ENCODE measurements at regions not wholly inside any gene's neighbourhood (a gene's known extent, or its start where the extent isn't known, plus 50 kb on each side); places are given as distances from the start of the nearest gene placed in this dataset.
"Not testable (repeated sequence)": the region's sequence is repeated elsewhere in the genome, so short reads cannot be mapped to it uniquely, and the experiment has no call there.

DNA sequence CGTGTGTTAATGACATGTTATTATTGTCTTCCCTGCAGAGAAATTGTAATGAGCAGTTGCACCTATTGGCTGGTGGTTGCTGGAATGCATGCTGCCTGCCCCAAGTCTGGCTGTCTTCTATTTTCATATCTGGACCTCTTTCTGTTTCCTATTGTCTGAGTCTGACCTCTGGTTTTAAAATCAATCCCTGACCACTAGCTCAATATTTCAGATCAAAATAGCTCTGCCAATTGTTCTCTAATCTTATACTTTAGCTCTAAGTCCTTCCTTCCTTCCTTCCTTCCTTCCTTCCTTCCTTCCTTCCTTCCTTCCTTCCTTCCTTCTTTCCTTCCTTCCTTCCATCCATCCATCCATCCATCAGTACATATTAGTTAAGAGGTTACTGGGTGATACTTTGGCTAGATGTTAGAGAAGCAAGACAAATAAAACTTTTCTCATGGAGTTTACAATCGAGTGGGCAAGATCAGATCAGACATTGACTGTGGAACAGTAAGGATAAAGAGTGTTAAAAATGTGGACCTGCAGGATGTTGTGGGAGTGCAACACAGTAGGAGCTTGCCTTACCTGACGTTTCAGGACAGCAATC lies 417.1 kb downstream of the SOCS6 start:
- no peak for DNase-seq

DNA sequence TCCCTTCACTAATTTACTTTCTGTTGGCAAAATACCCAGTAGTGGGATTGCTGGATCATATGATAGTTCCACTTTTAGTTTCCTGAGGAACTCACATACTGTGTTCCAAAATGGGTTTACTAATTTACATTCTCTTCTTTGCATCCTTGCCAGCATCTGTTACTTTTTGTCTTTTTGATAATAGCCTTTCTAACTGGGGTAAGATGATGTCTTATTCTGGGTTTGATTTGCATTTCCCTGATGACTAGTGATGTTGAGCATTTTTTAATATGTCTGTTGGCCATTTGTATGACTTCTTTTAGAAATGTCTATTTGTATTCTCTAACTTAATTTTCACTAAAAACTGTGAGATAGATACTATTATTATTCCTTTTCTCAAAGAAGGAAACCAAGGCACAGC lies 411.7 kb downstream of the SOCS6 start:
- no peak for DNase-seq

DNA sequence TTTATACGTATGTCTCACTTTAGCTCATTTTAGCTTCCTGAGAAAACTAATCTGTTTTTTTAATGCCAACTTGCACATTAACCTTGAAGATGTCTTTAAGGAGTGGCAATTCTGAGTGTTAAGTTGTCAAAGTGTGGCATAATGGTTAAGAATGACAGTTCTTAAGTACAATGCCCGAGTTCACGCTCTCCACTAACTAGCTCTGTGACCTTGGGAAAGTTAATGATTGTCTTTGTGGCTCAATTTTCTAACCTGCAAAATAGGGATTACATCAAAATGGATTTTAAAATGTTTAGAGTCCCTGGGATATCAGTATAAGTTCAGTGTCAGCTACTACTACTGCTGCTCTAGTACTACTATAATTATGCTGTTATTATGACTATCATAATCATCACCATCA lies 409.7 kb downstream of the SOCS6 start:
- DNase-seq, result no peak

DNA sequence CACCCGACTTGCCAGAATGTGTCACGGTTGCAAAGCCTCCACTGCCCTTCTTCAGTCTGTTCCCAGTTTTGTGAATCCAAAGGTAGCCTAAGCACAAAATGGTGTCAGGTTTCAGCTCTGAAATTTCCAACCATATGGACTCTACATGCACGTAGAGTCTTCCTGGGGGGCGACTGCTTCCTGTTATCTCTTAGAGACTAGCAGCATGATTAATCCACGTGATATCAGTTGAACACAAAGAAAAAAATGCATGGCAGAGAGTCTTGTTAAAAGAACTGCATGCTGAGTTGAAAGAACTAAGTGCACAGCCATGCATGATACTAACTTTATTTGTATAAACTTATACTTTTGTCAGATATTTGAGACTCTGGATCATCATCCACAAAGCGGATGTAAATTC lies 404.4 kb downstream of the SOCS6 start:
- no peak for DNase-seq

DNA sequence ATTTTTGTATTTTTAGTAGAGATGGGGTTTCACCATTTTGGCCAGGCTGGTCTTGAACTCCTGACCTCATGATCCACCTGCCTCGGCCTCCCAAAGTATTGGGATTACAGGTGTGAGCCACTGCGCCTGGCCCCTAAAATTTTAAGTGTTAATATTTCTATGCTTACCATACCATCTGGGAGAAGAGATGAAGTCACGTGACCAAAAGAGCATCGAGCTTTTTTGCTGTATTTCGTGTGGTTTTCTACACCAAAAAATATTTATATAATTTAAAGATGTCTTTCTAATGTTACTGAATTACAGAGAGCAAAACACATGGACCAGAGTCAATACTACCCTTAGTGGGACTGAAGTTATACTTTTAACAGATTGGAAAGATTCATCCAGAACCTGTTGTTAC lies 400.9 kb downstream of the SOCS6 start:
- not testable (repeated sequence) for DNase-seq

DNA sequence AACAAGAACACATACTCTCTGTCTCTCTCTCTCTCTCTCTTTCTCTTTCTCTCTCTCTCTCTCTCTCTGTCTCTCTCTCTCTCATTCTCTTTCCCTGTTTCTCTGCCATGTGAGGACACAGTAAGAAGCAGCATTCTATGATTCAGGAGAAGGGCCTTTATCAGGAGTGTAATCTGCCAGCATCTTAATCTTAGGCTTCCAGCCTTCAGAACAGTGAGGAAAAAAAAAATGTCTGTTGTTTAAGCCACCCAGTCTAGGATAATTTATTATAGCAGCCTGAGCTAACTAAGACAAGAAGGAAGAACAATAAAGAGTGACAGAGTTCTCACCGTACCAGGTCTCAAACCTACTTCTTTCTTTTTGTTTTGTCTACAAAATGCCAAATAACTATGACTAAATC lies 399.4 kb downstream of the SOCS6 start:
- no peak for DNase-seq

DNA sequence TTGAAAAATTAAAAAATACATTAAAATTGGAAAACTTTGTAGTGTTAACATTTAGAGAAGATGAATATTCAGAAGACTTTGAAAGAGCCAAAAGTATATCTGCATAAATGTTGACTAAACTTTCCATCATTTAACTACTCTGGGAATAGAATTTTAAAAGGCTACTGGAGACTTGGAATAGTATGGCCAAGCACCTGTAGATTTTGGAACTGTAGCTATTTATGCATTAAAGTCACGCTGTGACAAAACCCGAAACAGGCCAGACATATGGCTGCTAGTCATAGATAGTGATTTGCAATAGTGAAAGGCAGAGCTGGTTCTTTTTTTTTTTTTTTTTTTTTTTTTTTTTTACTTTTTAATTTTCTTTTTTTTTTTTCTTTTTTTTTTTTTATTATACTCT lies 396.0 kb downstream of the SOCS6 start:
- no peak for DNase-seq

DNA sequence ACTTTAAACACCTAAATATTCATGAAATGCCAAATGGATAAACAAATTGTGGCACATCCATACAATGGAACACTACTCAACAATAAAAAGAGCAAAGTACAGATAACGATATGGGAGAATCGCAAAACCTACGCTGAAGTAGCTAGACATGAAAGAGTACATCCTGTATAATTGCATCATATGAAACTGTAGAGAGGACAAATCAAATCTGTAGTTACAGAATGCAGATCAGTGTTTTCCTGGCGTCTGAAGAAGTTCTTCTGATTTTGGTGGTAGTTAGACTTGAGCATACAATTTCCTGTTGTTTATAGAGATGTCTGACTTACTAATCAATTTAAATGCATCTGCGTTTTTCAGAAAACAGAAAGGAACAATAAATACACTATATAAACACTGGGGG lies 394.4 kb downstream of the SOCS6 start:
- no peak for DNase-seq

DNA sequence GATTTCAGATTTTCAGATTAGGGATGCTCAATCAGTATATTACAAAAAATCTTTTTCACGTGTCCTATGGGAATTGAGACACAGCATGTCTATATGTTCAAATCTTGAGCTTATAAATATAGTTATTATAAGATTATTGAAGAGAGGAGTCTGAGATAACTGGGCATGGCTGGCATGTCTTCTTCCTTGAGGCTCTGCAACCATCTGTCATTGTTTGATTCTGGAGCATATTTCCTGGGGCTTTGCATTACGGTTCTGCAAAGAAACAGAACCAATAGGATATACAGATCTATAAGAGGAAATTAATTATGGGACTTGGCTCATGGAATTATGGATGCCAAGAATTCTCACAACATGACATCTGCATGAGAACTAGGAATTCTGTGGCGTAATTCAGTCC lies 386.1 kb downstream of the SOCS6 start:
- no peak for DNase-seq

DNA sequence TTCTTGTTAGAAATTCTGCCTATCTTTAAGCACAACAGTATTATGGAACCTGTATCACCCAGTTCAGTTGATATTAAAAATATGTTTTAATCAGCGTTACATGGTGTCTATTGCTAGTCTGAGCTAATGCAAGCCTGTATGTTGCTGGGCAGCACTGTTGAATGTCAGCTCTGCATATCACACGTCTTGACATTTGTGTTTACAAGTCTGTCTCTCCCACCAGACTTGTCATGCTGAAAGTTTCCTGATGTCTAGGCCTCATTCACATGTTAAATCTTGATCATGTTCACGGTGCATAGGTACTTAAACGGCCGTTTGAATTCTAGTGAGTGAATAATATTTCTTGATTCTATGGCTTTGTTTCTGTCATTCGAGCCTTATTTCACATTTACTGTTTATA lies 385.0 kb downstream of the SOCS6 start:
- no peak for DNase-seq

DNA sequence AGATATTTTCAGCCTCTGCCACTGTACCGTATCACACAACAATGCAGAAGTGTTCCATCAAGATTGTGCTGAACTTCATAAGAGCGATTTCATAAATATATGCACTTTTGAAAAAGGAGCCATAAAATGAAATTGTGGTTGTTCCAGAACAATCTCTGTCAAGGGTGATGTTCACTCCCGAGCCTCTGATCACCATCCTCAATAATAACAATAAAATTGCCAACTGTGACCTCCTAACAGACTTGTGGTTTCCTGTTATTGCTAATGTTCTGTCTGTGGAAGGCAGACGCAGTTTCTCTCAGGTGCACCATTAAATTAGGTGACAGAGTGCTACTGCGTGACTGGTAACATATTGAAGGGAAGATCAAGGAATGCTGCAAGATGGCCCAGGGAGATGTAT lies 383.7 kb downstream of the SOCS6 start:
- no peak for DNase-seq

DNA sequence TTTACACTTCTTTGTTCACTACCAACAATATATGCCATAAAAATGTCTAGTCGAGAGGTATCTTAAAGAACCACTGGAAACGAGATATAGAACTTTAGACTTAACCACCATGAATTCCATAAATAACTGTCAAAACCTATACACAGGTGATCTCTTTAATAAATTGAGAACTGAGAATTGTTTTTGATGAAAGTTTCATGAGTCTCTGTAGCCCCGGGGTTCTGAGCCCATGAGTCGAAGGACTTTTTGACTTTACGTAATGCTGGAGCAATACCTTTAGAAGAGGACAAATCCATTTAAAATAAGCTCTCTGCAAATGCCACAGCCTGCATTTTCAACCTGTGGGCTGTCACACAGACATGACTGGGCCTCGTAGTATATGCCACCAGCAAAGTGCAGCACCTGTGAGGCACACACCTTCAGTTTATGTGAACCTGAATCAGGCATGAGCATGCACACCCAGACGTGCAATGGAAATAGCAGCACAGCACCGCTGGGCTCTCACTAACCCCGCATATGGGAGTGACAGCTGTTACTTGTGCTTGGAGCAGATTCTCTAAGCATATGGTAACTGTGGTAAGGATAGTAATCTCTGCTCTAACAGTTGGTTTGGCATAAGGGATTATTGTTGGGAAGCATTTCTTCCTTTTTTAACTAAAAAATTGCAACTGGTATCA lies 383.2 kb downstream of the SOCS6 start:
- no peak for DNase-seq

DNA sequence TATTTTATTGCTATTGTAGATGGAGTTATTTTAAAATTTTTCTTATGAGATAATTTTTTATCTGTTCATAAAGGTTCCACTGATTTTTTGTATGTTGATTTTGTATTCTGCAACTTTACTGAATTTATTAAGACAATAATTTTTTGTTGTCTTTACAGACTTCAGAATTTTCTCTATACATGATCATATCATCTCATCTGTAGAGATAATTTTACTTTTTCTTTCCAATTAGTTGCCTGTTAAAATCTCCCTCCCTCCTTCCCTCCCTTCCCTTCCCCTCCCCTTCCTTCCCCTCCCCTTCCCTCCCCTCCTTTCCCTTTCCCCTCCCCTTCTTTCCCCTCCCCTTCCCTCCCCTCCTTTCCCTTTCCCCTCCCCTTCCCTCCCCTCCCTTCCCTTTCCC lies 378.1 kb downstream of the SOCS6 start:
- DNase-seq, result no peak

DNA sequence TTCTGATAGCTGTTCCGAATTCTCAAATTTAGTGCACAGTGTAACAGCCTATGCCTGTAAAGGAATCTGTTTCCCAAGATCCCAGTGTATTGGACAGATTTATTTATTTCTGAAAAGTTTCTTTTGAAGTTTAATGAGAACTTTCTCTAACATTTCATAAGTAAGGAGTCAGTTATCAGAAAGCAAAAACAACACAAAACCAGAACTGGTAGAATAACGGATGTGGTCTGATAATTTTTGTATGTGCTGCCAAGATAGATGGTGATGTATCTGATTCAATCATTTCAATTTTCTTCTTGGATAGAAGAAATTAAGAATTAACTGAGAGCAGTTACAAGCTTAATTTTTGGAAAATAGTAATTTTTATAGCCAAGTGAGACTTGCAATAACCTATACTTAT lies 374.3 kb downstream of the SOCS6 start:
- DNase-seq, result no peak

DNA sequence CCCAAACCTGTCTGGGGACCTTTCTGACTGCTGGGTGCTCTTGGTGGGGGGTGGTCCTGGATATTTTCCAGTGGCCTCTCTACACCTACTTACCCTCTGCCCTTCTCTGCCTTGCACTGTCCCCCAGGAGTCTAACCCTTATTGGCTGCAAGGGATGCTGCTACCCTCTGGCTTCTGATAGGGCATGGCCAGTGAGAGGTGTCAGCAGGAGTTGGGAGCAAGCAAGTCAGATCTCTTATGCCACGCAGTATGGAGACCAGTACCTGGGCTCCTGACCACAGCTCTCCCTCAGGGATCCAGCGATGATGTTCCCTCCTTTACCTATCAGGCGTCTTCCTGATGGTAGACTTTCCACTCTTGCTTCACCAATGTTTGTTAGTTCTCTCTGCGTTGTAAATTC lies 373.7 kb downstream of the SOCS6 start:
- no peak for DNase-seq

DNA sequence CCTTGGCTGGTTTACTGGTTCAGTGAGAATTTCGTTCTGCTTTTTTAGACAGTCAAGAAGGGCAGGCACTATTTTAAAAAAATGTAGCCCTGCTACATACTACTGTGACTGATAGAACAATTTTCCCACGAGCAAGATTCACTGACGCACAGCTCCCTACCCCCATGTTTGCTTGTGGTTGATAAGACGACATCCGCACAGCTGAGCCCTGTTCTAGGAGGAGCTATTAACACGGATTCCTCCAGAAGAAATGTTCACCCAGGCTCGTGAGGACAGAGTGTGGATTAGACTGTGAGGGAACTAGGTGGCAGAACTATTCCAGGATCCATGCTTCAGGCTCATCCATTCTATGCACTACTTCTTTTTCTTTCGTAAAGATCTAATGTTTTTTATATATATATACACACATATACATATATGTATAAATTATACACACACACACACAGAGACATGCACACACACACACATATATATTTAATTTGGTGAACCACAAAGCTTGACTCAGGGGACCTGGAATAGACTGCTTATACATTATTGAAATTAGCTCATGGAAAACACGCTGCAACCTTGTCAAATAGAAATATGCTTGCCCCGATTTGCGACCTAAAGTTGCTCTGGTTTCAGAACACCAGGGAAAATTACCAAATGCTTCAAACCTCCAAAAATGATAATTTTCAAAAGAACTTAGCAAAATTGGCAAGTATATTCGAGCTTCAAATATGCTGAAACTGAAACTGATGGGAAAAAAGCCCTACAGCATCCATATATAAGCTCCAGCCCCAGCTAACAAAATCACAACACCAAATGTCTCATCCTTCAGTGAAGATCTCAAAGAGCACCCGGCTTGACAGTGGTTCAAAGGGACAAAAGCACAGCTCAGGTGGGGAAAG lies 370.4 kb downstream of the SOCS6 start:
- DNase-seq, result no peak

DNA sequence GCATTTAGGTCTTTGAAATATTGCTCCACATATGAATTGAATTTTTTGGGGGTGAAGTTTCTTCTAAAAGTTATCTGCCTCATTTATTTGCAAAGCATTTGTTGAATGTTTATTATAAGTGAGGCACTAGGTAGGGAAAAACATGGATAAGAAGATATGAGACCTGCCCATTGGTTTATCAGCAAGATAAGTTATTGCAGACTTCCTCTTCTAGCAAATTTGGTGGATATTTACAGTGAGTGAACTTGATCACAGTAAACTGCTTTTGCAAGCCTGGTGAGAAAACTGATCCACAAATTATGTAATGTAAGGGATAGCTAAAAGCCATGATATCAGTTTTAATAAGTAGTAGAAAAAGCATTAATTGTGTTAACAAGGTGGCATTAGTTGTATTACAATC lies 364.8 kb downstream of the SOCS6 start:
- DNase-seq, result no peak

DNA sequence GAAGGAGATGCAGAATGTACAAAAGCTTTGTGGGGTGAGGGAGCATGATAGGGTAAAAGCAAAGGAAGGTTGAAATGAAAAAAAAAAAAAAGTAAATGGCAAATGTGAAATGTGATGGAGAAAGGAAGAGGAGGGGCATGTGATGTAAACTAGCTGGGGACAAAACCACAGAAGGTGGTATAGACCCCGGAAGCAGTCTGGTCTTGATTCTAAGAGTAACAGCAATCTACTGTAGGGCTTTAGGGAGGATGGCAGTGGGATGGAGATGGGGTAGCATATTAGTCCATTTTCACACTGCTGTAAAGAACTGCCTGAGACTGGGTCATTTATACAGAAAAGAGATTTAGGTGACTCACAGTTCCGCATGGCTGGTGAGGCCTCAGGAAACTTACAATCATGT lies 362.0 kb downstream of the SOCS6 start:
- no peak for DNase-seq

DNA sequence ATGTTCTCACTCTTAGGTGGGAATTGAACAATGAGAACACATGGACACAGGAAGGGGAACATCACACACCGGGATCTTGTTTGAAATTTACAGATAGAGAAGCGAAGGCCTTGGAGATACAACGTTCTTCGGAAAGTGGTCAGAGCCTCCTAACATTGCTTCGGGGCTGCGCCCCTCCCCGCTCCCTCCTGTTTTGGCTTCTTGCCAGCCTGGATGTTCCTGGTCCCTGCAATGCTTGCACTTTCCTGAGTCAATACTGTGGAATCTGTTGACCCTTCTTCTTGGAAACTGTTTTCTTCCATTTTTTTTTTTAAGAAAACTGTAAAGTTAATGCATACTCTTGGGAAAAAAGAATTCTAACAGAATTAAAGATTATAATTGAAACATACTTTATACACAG lies 360.8 kb downstream of the SOCS6 start:
- no peak for DNase-seq

DNA sequence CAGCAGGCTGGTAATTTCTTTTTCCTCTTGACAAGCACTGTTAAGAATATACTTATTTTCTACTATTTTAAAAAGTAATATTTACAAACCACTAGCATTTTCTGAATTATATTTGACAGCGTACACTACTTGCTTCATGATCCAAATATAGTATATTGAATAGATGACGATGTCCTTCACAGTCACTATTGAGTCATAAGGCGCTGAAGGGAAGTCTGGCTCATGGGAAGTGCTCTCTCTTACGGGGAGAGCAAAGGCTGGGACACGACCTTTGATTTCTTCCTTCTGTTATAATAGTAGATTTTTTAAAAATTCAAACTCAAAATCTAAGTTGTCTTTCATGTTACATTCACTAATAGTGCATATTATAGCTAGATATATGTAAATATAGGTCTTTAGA lies 357.1 kb downstream of the SOCS6 start:
- no peak for DNase-seq

DNA sequence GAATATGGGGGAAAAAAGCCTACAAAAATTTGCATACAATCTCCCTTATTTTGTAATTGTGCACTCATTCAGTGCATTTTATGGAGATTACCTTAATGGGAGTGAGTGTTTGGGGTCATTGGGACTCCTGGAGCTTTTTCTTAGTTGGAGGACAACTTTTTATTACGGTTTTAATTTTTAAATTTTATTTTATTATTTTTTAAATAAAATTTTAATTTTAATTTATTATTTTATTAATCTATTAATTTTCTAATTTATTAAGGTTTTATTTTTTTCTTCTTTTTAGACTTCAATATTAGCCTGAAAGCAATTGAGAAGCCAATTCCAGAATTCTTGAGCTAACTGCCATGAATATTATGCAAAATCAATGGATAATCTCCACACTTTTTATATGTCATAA lies 355.0 kb downstream of the SOCS6 start:
- DNase-seq, result no peak

DNA sequence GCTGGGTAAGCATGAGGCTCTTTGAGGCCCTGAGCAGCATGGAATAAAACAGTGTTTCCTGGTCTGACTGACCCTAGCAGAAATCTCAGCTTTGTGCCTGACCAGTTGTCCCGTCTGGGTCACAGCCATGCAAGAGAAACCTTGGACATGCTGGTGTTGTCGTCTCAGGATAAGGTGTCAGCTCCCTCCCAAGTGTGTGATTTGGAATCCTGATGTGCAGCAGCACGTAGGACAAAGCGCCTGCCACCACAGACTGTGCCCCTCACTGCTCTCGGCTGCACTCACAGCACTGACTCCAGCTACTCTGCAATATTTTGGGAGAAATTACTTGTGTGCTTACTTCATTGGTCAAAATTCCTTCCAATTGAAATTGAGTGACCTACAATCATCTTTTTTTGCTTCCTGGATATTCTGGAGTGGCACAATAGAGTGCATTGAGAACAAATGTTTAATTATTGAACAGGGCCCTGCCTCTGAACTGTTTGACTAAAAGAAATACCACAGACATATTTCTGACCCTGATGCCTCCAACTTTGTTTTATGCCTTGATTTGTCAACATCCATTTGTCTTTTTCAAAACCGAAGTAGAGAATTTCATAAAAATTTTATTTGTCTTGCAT lies 352.4 kb downstream of the SOCS6 start:
- DNase-seq, result no peak

DNA sequence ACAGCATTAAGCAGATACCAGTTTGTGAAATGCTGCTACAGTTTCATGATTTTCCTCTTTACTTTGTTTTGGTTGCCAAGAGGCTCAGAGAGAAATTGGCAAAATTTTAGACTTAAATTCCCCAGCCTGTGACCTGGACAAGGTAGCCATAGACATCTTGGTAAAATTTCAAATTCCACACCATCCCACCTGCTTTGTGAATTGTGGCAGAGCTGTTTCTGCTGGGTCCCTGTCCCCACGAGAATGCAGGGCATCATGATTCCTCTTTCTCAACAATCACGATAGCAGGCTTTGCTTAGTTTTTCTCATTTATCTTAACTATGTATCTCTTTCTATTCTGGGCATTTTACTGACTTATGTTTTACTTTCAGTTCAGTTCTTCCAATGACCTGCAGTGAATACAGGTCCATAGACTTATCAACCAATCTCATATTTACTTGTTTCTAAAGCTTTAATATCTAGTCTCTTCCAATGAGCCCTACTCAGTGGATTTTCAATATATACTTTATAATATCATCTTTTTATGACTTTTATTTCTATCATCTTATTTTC lies 351.6 kb downstream of the SOCS6 start:
- no peak for DNase-seq

DNA sequence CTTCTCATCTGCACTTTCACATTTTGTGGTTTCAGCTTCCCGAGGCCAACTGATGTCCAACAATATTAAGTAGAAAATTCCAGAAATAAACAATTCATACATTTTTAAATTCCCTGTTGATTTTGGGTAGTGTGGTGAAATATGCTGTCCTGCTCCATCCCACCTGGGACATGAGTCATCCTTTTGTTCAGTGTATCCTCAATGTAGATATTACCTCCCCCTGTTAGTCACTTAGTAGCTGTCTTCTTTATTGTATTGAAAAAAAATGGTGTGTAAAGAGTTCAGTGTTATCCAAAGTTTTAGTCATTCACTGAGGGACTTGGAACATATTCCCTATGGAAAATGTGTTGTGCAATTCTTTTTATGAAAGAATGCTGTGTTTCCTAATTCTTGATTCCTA lies 348.1 kb downstream of the SOCS6 start:
- DNase-seq, result no peak
